Psoas muscle (tissue), 7 donors: ENCODE measurements at regions not wholly inside any gene's neighbourhood (a gene's known extent, or its start where the extent isn't known, plus 50 kb on each side); places are given as distances from the start of the nearest gene placed in this dataset.

Source experiments
- ATAC-seq, 4 donors: fragments of 200-7000 bp; cut with Tn5 transposase; one replicate each; pipeline ENCODE4 v1.9.1; 2020; ENCODE audit warnings: moderate library complexity in 3 of 4, mild to moderate bottlenecking in 2 of 4
- DNase-seq, 2 donors: peaks; one replicate each; pipeline ENCODE4 v3.0.0-alpha.2; 2020
- H3K27ac ChIP-seq: fragments of 200-600 bp; one replicate; pipeline ENCODE4 v1.8.0; 2022
- H3K27me3 ChIP-seq, 3 donors: fragments of 200-600 bp in 1 of 3; one replicate each; pipeline versions ENCODE4 v1.6.1 to v1.8.0; 2013 to 2022; ENCODE audit warnings: low read length in 2 of 3, mild to moderate bottlenecking in 2 of 3, moderate library complexity in 1 of 3; ENCODE audit not compliant: insufficient read depth in 3 of 3
- H3K36me3 ChIP-seq, 2 donors: fragments of 200-600 bp in 1 of 2; one replicate each; pipeline versions ENCODE4 v1.6.1 to v1.8.0; 2013 to 2022; ENCODE audit warnings: low read depth in 1 of 2, mild to moderate bottlenecking in 1 of 2, moderate library complexity in 1 of 2; ENCODE audit not compliant: insufficient read depth in 1 of 2
- H3K4me1 ChIP-seq: fragments of 200-600 bp; one replicate; pipeline ENCODE4 v1.8.0; 2022
- H3K4me3 ChIP-seq: fragments of 200-600 bp; one replicate; pipeline ENCODE4 v1.8.0; 2022; ENCODE audit warnings: mild to moderate bottlenecking
- H3K9me3 ChIP-seq: fragments of 200-600 bp; one replicate; pipeline ENCODE4 v1.8.0; 2022
- CTCF ChIP-seq: fragments of 200-600 bp; IDR thresholded peaks from one replicate; pipeline ENCODE4 v1.8.0; 2022; ENCODE audit warnings: antibody characterized with exemption
- WGBS, 3 donors: extraction: QIAGEN DNeasy Blood & Tissue Kit; methylation state at CpG; one replicate each; pipeline versions ENCODE4 v1.1.6 to v1.1.7; 2013; 5-methylcytosine and 5-hydroxymethylcytosine counted together
- intact Hi-C, 2 donors: fragments of 100-400 bp; cut with DNase I; formaldehyde crosslinking; loops; one replicate each; pipeline versions ENCODE4 v1.11.0 to v1.14.2; 2022
- donor health status: healthy with polysubstance abuse.
- donor health status: DM: no; HTN: no; CAD: no; lungs with moderate emphysema.
- donor health status: Bipolar disorder and iron deficiency.
- donor health status: healthy.
- donor health status: DM: yes; HTN: yes; CAD: no.
- donor health status: DM: no; HTN: no; CAD: no.
- donor health status: DM: yes; HTN: yes; CAD: no.

- Histone ChIP-seq H3K36me3 (no peaks in the 10 kb centered on the region), H3K27me3 (no peaks in the 10 kb centered on the region), H3K4me3 (no peak overlapping the region), H3K27ac (no peak overlapping the region), H3K9me3 (no peaks in the 10 kb centered on the region), H3K4me1 (no peaks in the 10 kb centered on the region)
- ATAC-seq (no peak), DNase-seq (no peak)
- 41 to 47% (median 42%) methylated on average over 1 of the region's 1 CpG for WGBS, 3 donors
- no peak for TF ChIP-seq CTCF
- intact Hi-C loops, result no loop called here
These were observed 705.8 kb downstream of the C12orf50 start for GRCh38 chr12:87323369-87323768.

- ATAC-seq (no peak), DNase-seq (no peak)
- TF ChIP-seq CTCF, result no peak
- H3K27me3 ChIP-seq, result no peaks in the 10 kb centered on the region
- H3K4me3 ChIP-seq, result no peak overlapping the region
- no peaks in the 10 kb centered on the region for H3K36me3 ChIP-seq
- H3K27ac ChIP-seq, result no peak overlapping the region
- no peaks in the 10 kb centered on the region for H3K9me3 ChIP-seq
- no peaks in the 10 kb centered on the region for H3K4me1 ChIP-seq
- intact Hi-C loops, result no loop called here
These were observed 708.5 kb downstream of the C12orf50 start for GRCh38 chr12:87320724-87321123.

- Histone ChIP-seq H3K36me3 (no peaks in the 10 kb centered on the region), H3K4me3 (no peak overlapping the region), H3K27ac (no peak overlapping the region), H3K9me3 (no peaks in the 10 kb centered on the region), H3K27me3 (no peaks in the 10 kb centered on the region), H3K4me1 (no peaks in the 10 kb centered on the region)
- ATAC-seq, result no peak
- TF ChIP-seq CTCF, result no peak
- DNase-seq, result no peak
- intact Hi-C loops, result no loop called here
- 82 to 86% (median 85%) methylated on average over 4 of the region's 4 CpGs for WGBS, 3 donors
These were observed 711.9 kb downstream of the C12orf50 start for GRCh38 chr12:87317302-87317701.

GRCh38 chr12:87311206-87311605 is 718.0 kb downstream of the C12orf50 start:
- no peak for TF ChIP-seq CTCF
- H3K36me3 ChIP-seq, result no peaks in the 10 kb centered on the region
- ATAC-seq (no peak), DNase-seq (no peak)
- H3K4me3 ChIP-seq, result no peak overlapping the region
- no peak overlapping the region for H3K27ac ChIP-seq
- intact Hi-C loops, result no loop called here
- no peaks in the 10 kb centered on the region for H3K27me3 ChIP-seq
- no peaks in the 10 kb centered on the region for H3K4me1 ChIP-seq
- WGBS, 3 donors, result 66 to 75% (median 68%) methylated on average over 1 of the region's 1 CpG
- H3K9me3 ChIP-seq, result no peaks in the 10 kb centered on the region

- Histone ChIP-seq H3K9me3 (no peaks in the 10 kb centered on the region), H3K27ac (no peak overlapping the region), H3K4me1 (no peaks in the 10 kb centered on the region), H3K27me3 (no peaks in the 10 kb centered on the region), H3K36me3 (no peaks in the 10 kb centered on the region), H3K4me3 (no peak overlapping the region)
- ATAC-seq, result no peak
- intact Hi-C loops, result no loop called here
- no peak for TF ChIP-seq CTCF
- WGBS, 3 donors, result 80 to 82% (median 81%) methylated on average over 1 of the region's 1 CpG
- no peak for DNase-seq
These were observed 719.1 kb downstream of the C12orf50 start for GRCh38 chr12:87310126-87310525.
